ENCODE measurements at regions not wholly inside any gene's neighbourhood (a gene's known extent, or its start where the extent isn't known, plus 50 kb on each side); places are given as distances from the start of the nearest gene placed in this dataset.

GRCh38 chr20:60132162-60132826, 174.1 kb downstream of the CDH26 start:
- no peak for TF ChIP-seq CTCF (IDR thresholded peaks at IDR 0.05)
- no peak for TF ChIP-seq POLR2A (IDR thresholded peaks at IDR 0.05)

All from uterus (tissue), 2 donors.